B cell (primary cell): ENCODE measurements at regions not wholly inside any gene's neighbourhood (a gene's known extent, or its start where the extent isn't known, plus 50 kb on each side); places are given as distances from the start of the nearest gene placed in this dataset.

Experiments used
- ATAC-seq: fragments of 200-7000 bp; cut with Tn5 transposase; one replicate; pipeline ENCODE4 v1.10.0; 2021; ENCODE audit warnings: low read depth, mild to moderate bottlenecking, moderate number of reproducible peaks, moderate library complexity
- CTCF ChIA-PET: fragments of 350-600 bp; sonication (Branson Sonifier 250); formaldehyde crosslinking; loops from one replicate; lab custom pipeline; 2021; ENCODE audit warnings: antibody characterized with exemption, inconsistent platforms; lab: Charles Lee
- POLR2A ChIA-PET: fragments of 350-600 bp; sonication (Branson Sonifier 250); formaldehyde crosslinking; loops from one replicate; lab custom pipeline; 2021; ENCODE audit warnings: antibody characterized with exemption; lab: Charles Lee
- DNase-seq: peaks from one replicate; pipeline ENCODE4 v3.0.0; 2013
- H2AFZ ChIP-seq: 2 replicates; pipeline ENCODE4 v1.6.1; 2012; ENCODE audit warnings: mild to moderate bottlenecking, low read depth, low read length; ENCODE audit not compliant: insufficient read depth, poor library complexity, severe bottlenecking
- H3K27ac ChIP-seq, 2 donors: 1 replicate in 1 of 2; 2 replicates in 1 of 2; pipeline ENCODE4 v1.5.1; 2012 to 2013; ENCODE audit warnings: low read length in 2 of 2, mild to moderate bottlenecking in 2 of 2, moderate library complexity in 1 of 2
- H3K27me3 ChIP-seq, 4 experiments: fragments of 200-600 bp in 1 of 4; sonication (generic) in 1 of 4; replicated peaks in 1 of 4; 1 replicate in 2 of 4; 2 replicates in 2 of 4; pipeline versions ENCODE4 v1.6.1 to v1.7.0; 2013 to 2016; ENCODE audit warnings: low read length in 3 of 4, mild to moderate bottlenecking in 2 of 4, mixed read lengths in 1 of 4, moderate library complexity in 1 of 4; ENCODE audit not compliant: insufficient read depth in 4 of 4, control insufficient read depth in 3 of 4; ENCODE audit errors: control extremely low read depth in 1 of 4
- H3K36me3 ChIP-seq, 2 experiments: replicated peaks in 1 of 2; 1 replicate in 1 of 2; 2 replicates in 1 of 2; pipeline versions ENCODE4 v1.6.1 to v1.7.1; 2013; ENCODE audit warnings: low read length in 1 of 2; ENCODE audit not compliant: insufficient read depth in 2 of 2, control insufficient read depth in 1 of 2; ENCODE audit errors: control extremely low read depth in 1 of 2, extremely low read depth in 1 of 2
- H3K4me1 ChIP-seq, 2 donors: fragments of 200-600 bp in 1 of 2; sonication (generic) in 1 of 2; 1 replicate in 1 of 2; 2 replicates in 1 of 2; pipeline versions ENCODE4 v1.5.1 to v1.6.1; 2013 to 2017; ENCODE audit warnings: low read length in 2 of 2; ENCODE audit not compliant: control insufficient read depth in 2 of 2, insufficient read depth in 2 of 2
- H3K4me2 ChIP-seq: replicated peaks from 2 replicates; pipeline ENCODE3; 2012; ENCODE audit warnings: mild to moderate bottlenecking, low read depth, low read length; ENCODE audit not compliant: poor library complexity, severe bottlenecking
- H3K4me3 ChIP-seq, 5 experiments: fragments of 200-600 bp in 1 of 5; sonication (generic) in 1 of 5; 1 replicate in 3 of 5; 2 replicates in 2 of 5; pipeline versions ENCODE4 v1.5.1 to v1.7.0; 2011 to 2016; ENCODE audit warnings: low read length in 4 of 5, mild to moderate bottlenecking in 4 of 5, low read depth in 2 of 5, control low read depth in 1 of 5, moderate library complexity in 1 of 5; ENCODE audit not compliant: insufficient read depth in 1 of 5; ENCODE audit errors: control extremely low read depth in 1 of 5, extremely low read depth in 1 of 5
- H3K79me2 ChIP-seq: fragments of 200-600 bp; sonication (generic); one replicate; pipeline ENCODE4 v1.6.0; 2016; ENCODE audit warnings: low read length; ENCODE audit not compliant: control insufficient read depth, insufficient read depth
- H3K9ac ChIP-seq: fragments of 200-600 bp; sonication (generic); 2 replicates; pipeline ENCODE4 v1.6.1; 2017; ENCODE audit warnings: mild to moderate bottlenecking, low read length, moderate library complexity
- H3K9me3 ChIP-seq, 3 donors: one replicate each; pipeline versions ENCODE4 v1.6.1 to v1.7.1; 2013; ENCODE audit warnings: low read length in 2 of 3; ENCODE audit not compliant: control insufficient read depth in 2 of 3, insufficient read depth in 1 of 3; ENCODE audit errors: control extremely low read depth in 1 of 3
- H4K20me1 ChIP-seq: 2 replicates; pipeline ENCODE4 v1.6.0; 2012; ENCODE audit warnings: mild to moderate bottlenecking, low read length; ENCODE audit not compliant: insufficient read depth, control insufficient read depth, poor library complexity, severe bottlenecking
- H3K27ac Mint-ChIP-seq: one replicate; pipeline ENCODE4 v1.8.0; 2021; ENCODE audit warnings: mixed read lengths
- H3K27me3 Mint-ChIP-seq: one replicate; pipeline ENCODE4 v1.8.0; 2021; ENCODE audit warnings: mixed read lengths
- H3K4me1 Mint-ChIP-seq: one replicate; pipeline ENCODE4 v1.8.0; 2021; ENCODE audit warnings: mixed read lengths
- H3K4me3 Mint-ChIP-seq: one replicate; pipeline ENCODE4 v1.8.0; 2021; ENCODE audit warnings: mixed read lengths
- H3K9me3 Mint-ChIP-seq: one replicate; pipeline ENCODE4 v1.8.0; 2022; ENCODE audit warnings: mixed read lengths; ENCODE audit not compliant: insufficient read depth
- EZH2 ChIP-seq: IDR thresholded peaks from 2 replicates; pipeline ENCODE4 v1.6.1; 2012; ENCODE audit warnings: borderline replicate concordance, low read depth, mild to moderate bottlenecking, moderate library complexity, low read length; ENCODE audit not compliant: insufficient read depth, poor library complexity, severe bottlenecking
- WGBS: methylation state at CpG from one replicate; pipeline ENCODE4 v1.1.5; 2013; ENCODE audit warnings: missing lambda C conversion rate; ENCODE audit not compliant: insufficient coverage; 5-methylcytosine and 5-hydroxymethylcytosine counted together
- intact Hi-C: fragments of 100-400 bp; cut with micrococcal nuclease; formaldehyde crosslinking; loops from one replicate; pipeline ENCODE4 v1.10.0; 2022
- TF ChIP-seq, protein P1 (sequence below): fragments of 200-600 bp; IDR thresholded peaks from one replicate; pipeline ENCODE4 v1.8.0; 2022; ENCODE audit warnings: antibody characterized with exemption, mild to moderate bottlenecking

DNA sequence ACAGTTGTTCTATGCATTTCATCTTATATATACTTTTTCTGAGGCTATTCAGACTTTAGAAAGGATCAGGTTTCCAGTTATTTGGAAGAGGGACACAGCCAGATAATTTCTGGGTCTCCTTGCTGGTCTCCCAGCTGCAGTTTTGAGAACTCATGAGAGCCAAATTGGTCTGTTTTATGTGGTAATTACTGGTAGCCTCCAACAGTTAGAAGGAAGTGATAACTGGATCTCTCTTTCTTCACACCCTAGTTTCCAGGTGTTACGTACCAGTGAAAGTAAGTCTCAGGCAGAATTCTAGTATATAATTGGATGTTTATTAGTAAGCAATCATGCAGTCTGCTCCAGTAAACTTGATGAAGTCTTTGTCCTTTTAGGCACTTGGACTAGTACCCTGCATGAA lies 63.2 kb upstream of the RPS23 start:
- no peak overlapping the region for H3K4me3 ChIP-seq

DNA sequence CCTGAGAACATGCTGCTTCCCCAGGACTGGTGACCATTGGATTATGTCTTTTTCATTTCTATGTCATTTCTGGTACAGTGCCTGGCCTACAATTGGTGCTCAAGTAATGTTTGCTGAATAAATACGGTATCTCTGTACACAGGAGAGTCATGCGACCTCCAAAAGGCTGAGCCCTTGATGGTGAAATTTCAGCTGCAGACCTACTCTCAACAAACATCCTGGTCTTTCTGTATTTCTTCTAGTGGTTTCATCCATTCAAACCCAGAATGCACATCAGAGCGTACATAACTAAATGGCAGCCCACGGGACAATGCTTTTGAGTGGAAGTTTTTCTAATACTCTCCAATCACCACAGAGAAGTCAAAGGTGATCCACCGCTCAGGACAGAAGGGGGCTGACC lies 62.6 kb upstream of the RPS23 start:
- Histone ChIP-seq H3K36me3 (no peaks in the 10 kb centered on the region), H3K4me3 (no peak overlapping the region), H3K4me1 (no peaks in the 10 kb centered on the region), H3K79me2 (no peaks in the 10 kb centered on the region), H4K20me1 (no peaks in the 10 kb centered on the region), H3K4me2 (no peak overlapping the region), H3K27me3 (no peaks in the 10 kb centered on the region), H3K27ac (no peak overlapping the region), H3K9me3 (no peaks in the 10 kb centered on the region), H3K9ac (no peak overlapping the region), H2AFZ (no peak overlapping the region)
- Mint-ChIP-seq H3K4me1 (no peaks in the 10 kb centered on the region), H3K27ac (no peak overlapping the region), H3K4me3 (no peak overlapping the region), H3K9me3 (no peaks in the 10 kb centered on the region), H3K27me3 (peaks cover 11% of the 10 kb centered on the region)
- CTCF ChIA-PET, result no interaction called here
- WGBS, result 100% methylated on average over 4 of the region's 5 CpGs
- no peak for DNase-seq
- TF ChIP-seq, protein P1, sequence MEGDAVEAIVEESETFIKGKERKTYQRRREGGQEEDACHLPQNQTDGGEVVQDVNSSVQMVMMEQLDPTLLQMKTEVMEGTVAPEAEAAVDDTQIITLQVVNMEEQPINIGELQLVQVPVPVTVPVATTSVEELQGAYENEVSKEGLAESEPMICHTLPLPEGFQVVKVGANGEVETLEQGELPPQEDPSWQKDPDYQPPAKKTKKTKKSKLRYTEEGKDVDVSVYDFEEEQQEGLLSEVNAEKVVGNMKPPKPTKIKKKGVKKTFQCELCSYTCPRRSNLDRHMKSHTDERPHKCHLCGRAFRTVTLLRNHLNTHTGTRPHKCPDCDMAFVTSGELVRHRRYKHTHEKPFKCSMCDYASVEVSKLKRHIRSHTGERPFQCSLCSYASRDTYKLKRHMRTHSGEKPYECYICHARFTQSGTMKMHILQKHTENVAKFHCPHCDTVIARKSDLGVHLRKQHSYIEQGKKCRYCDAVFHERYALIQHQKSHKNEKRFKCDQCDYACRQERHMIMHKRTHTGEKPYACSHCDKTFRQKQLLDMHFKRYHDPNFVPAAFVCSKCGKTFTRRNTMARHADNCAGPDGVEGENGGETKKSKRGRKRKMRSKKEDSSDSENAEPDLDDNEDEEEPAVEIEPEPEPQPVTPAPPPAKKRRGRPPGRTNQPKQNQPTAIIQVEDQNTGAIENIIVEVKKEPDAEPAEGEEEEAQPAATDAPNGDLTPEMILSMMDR, result no peak
- TF ChIP-seq EZH2, result no peak
- ATAC-seq, result no peak
- POLR2A ChIA-PET, result no interaction called here
- intact Hi-C loops, result no loop called here

More for the DNA sequence above, 63.2 kb upstream of the RPS23 start:
- Histone ChIP-seq H3K36me3 (no peaks in the 10 kb centered on the region), H3K27me3 (no peaks in the 10 kb centered on the region), H2AFZ (no peak overlapping the region), H3K4me2 (no peak overlapping the region), H3K9ac (no peak overlapping the region), H4K20me1 (no peaks in the 10 kb centered on the region), H3K9me3 (no peaks in the 10 kb centered on the region), H3K79me2 (no peaks in the 10 kb centered on the region), H3K4me1 (no peaks in the 10 kb centered on the region), H3K27ac (no peak overlapping the region)
- peaks cover 11% of the 10 kb centered on the region for H3K27me3 Mint-ChIP-seq
- ATAC-seq (no peak), DNase-seq (no peak)
- intact Hi-C loops, result no loop called here
- ChIA-PET CTCF (no interaction called here), POLR2A (no interaction called here)
- TF ChIP-seq EZH2, result no peak
- TF ChIP-seq, protein P1, result no peak
- H3K27ac Mint-ChIP-seq, result no peak overlapping the region
- no peak overlapping the region for H3K4me3 Mint-ChIP-seq
- WGBS, result no CpG with 5 or more reads among the region's 1 CpG
- no peaks in the 10 kb centered on the region for H3K4me1 Mint-ChIP-seq
- H3K9me3 Mint-ChIP-seq, result no peaks in the 10 kb centered on the region
